IMR-90 (cell line): ENCODE measurements at regions not wholly inside any gene's neighbourhood (a gene's known extent, or its start where the extent isn't known, plus 50 kb on each side); places are given as distances from the start of the nearest gene placed in this dataset.

ENCODE experiments used
- ATAC-seq: fragments of 200-7000 bp; cut with Tn5 transposase; 2 replicates; pipeline ENCODE4 v1.9.1; 2020; ENCODE audit warnings: low read depth, mild to moderate bottlenecking, moderate library complexity
- BruUV-seq: library from RNA; stranded (reverse); fragments of 400-500 nt; replicated peaks from 2 replicates; lab custom pipeline; 2021; lab: Mats Ljungman, UMichigan
- CTCF ChIA-PET: fragments of 300-600 bp; formaldehyde crosslinking; extraction: SDS; loops from one replicate; lab custom pipeline; 2021; ENCODE audit warnings: antibody characterized with exemption; lab: Yijun Ruan, JAX
- POLR2A ChIA-PET: fragments of 300-600 bp; sonication (Branson Sonifier 250); formaldehyde crosslinking; loops from one replicate; lab custom pipeline; 2022; ENCODE audit warnings: antibody characterized with exemption; ENCODE audit not compliant: unreplicated experiment; lab: Charles Lee
- DNase-seq: peaks from one replicate; pipeline ENCODE4 v3.0.0; 2013
- H2AFZ ChIP-seq: replicated peaks from 2 replicates; pipeline ENCODE3; 2013; ENCODE audit warnings: low read length, mild to moderate bottlenecking; ENCODE audit not compliant: poor library complexity
- H2AK5ac ChIP-seq: 2 replicates; pipeline ENCODE4 v1.6.1; 2013; ENCODE audit warnings: low read depth, low read length, inconsistent platforms
- H2AK9ac ChIP-seq: replicated peaks from 2 replicates; pipeline ENCODE3; 2013; ENCODE audit warnings: mild to moderate bottlenecking, low read depth, low read length, moderate library complexity; ENCODE audit not compliant: poor library complexity
- H2BK120ac ChIP-seq: 2 replicates; pipeline ENCODE4 v1.6.1; 2013; ENCODE audit warnings: low read depth, low read length, inconsistent platforms
- H2BK15ac ChIP-seq: 3 replicates; pipeline ENCODE4 v1.6.1; 2013; ENCODE audit warnings: low read depth, low read length, inconsistent platforms
- H2BK20ac ChIP-seq: 2 replicates; pipeline ENCODE4 v1.6.1; 2013; ENCODE audit warnings: low read depth, mild to moderate bottlenecking, inconsistent platforms, low read length, moderate library complexity
- H2BK5ac ChIP-seq: 2 replicates; pipeline ENCODE4 v1.6.1; 2013; ENCODE audit warnings: mild to moderate bottlenecking, low read depth, low read length, inconsistent platforms; ENCODE audit not compliant: poor library complexity, severe bottlenecking
- H3K14ac ChIP-seq: replicated peaks from 2 replicates; pipeline ENCODE4 v1.6.1; 2013; ENCODE audit warnings: low read depth, low read length, inconsistent platforms
- H3K18ac ChIP-seq: 2 replicates; pipeline ENCODE4 v1.6.1; 2013; ENCODE audit warnings: low read depth, low read length, control low read depth
- H3K23ac ChIP-seq: 2 replicates; pipeline ENCODE4 v1.6.1; 2013; ENCODE audit warnings: low read depth, low read length, inconsistent platforms
- H3K27ac ChIP-seq: 2 replicates; pipeline ENCODE4 v1.5.1; 2013; ENCODE audit warnings: mild to moderate bottlenecking, control low read depth, low read length; ENCODE audit not compliant: insufficient read depth
- H3K27me3 ChIP-seq: 2 replicates; pipeline ENCODE4 v1.6.1; 2013; ENCODE audit warnings: low read length; ENCODE audit not compliant: control insufficient read depth, insufficient read depth
- H3K36me3 ChIP-seq: 2 replicates; pipeline ENCODE4 v1.6.1; 2013; ENCODE audit warnings: low read length, mixed read lengths; ENCODE audit not compliant: control insufficient read depth, insufficient read depth
- H3K4ac ChIP-seq: 2 replicates; pipeline ENCODE4 v1.6.1; 2013; ENCODE audit warnings: low read depth, low read length, inconsistent platforms
- H3K4me1 ChIP-seq: 2 replicates; pipeline ENCODE4 v1.6.1; 2013; ENCODE audit warnings: low read length, mixed read lengths; ENCODE audit not compliant: control insufficient read depth, insufficient read depth
- H3K4me2 ChIP-seq: 2 replicates; pipeline ENCODE4 v1.6.1; 2013; ENCODE audit warnings: low read depth, mild to moderate bottlenecking, control low read depth, low read length, moderate library complexity
- H3K4me3 ChIP-seq: 2 replicates; pipeline ENCODE4 v1.5.1; 2013; ENCODE audit warnings: low read depth, mild to moderate bottlenecking, control low read depth, low read length, moderate library complexity; ENCODE audit not compliant: insufficient read depth
- H3K56ac ChIP-seq: 2 replicates; pipeline ENCODE4 v1.6.1; 2013; ENCODE audit warnings: low read length, inconsistent platforms; ENCODE audit not compliant: insufficient read depth; ENCODE audit errors: extremely low read depth
- H3K79me1 ChIP-seq, 2 experiments: 2 replicates each; pipeline ENCODE4 v1.6.1; 2013; ENCODE audit warnings: low read length in 2 of 2, inconsistent platforms in 1 of 2, low read depth in 1 of 2
- H3K9ac ChIP-seq: 2 replicates; pipeline ENCODE4 v1.6.1; 2013; ENCODE audit warnings: low read depth, low read length, control low read depth
- H3K9me1 ChIP-seq: 2 replicates; pipeline ENCODE4 v1.6.1; 2013; ENCODE audit warnings: low read length, inconsistent platforms; ENCODE audit not compliant: insufficient read depth
- H3K9me3 ChIP-seq: 2 replicates; pipeline ENCODE4 v1.6.1; 2013; ENCODE audit warnings: low read length; ENCODE audit not compliant: control insufficient read depth, insufficient read depth
- H4K20me1 ChIP-seq: 2 replicates; pipeline ENCODE4 v1.6.1; 2013; ENCODE audit warnings: low read length, inconsistent platforms; ENCODE audit not compliant: insufficient read depth
- H4K5ac ChIP-seq: 2 replicates; pipeline ENCODE4 v1.6.1; 2013; ENCODE audit warnings: mild to moderate bottlenecking, low read depth, low read length, control low read depth
- H4K8ac ChIP-seq, 2 experiments: 2 replicates each; pipeline ENCODE4 v1.6.1; 2013; ENCODE audit warnings: low read depth in 2 of 2, low read length in 2 of 2, control low read depth in 1 of 2, inconsistent platforms in 1 of 2
- H4K91ac ChIP-seq: 2 replicates; pipeline ENCODE4 v1.6.1; 2013; ENCODE audit warnings: low read depth, low read length, inconsistent platforms; ENCODE audit not compliant: insufficient read depth
- BHLHE40 ChIP-seq: fragments of 150-350 bp; IDR thresholded peaks from 2 replicates; pipeline ENCODE4 v1.6.1; 2016; ENCODE audit warnings: mild to moderate bottlenecking, low read depth, low read length
- CEBPB ChIP-seq: IDR thresholded peaks from 2 replicates; pipeline ENCODE4 v1.6.1; 2012; ENCODE audit warnings: low read depth, low read length, improper control_type of control experiment
- RCOR1 ChIP-seq: IDR thresholded peaks from 2 replicates; pipeline ENCODE4 v1.6.1; 2012; ENCODE audit warnings: mild to moderate bottlenecking, low read length, improper control_type of control experiment; ENCODE audit not compliant: insufficient replicate concordance
- RFX5 ChIP-seq: IDR thresholded peaks from 2 replicates; pipeline ENCODE4 v1.8.0; 2012; ENCODE audit warnings: low read depth, mild to moderate bottlenecking, low read length, moderate library complexity
- WGBS, 2 experiments: methylation state at CpG; one replicate each; pipeline versions ENCODE4 v1.1.5 to v1.1.7; 2013; ENCODE audit warnings: missing lambda C conversion rate in 2 of 2; ENCODE audit not compliant: insufficient read length in 1 of 2; ENCODE audit errors: extremely low coverage in 2 of 2; 5-methylcytosine and 5-hydroxymethylcytosine counted together
- dilution Hi-C: fragments of 300-500 bp; cut with HindIII; formaldehyde crosslinking; loops from one replicate; pipeline ENCODE4 v1.14.3; 2018; ENCODE audit warnings: low sequenced_read_pairs; ENCODE audit not compliant: unreplicated experiment
- in situ Hi-C: fragments of 300-500 bp; cut with MboI; formaldehyde crosslinking; loops from 3 replicates; pipeline ENCODE4 v1.14.3; 2019; ENCODE audit warnings: low sequenced_read_pairs, inconsistent platforms, mixed read lengths
- intact Hi-C: fragments of 100-400 bp; cut with micrococcal nuclease; formaldehyde crosslinking; loops from 2 replicates; pipeline ENCODE4 v1.10.0; 2022

GRCh38 chr15:95451938-95452337, 878.6 kb upstream of the NR2F2 start:
- no peaks in the 10 kb centered on the region for H3K79me1 ChIP-seq
- intact Hi-C loops, result no loop called here
- H3K14ac ChIP-seq, result no peak overlapping the region
- H4K20me1 ChIP-seq, result no peaks in the 10 kb centered on the region
- no peaks in the 10 kb centered on the region for H3K36me3 ChIP-seq
- peaks cover 3% of the 10 kb centered on the region; the same call in 1 of the 2 replicates for H3K4me1 ChIP-seq
- no peak overlapping the region for H2AFZ ChIP-seq
- no peak overlapping the region for H3K4me2 ChIP-seq
- no peak for DNase-seq
- H4K91ac ChIP-seq, result no peak overlapping the region
- no peak overlapping the region for H2AK9ac ChIP-seq
- H3K18ac ChIP-seq, result no peak overlapping the region
- H3K9me1 ChIP-seq, result no peaks in the 10 kb centered on the region
- H2BK20ac ChIP-seq, result no peak overlapping the region
- H4K8ac ChIP-seq, result no peak overlapping the region
- in situ Hi-C loops, result no loop called here
- H2BK15ac ChIP-seq, result no peak overlapping the region
- no peak overlapping the region for H3K4ac ChIP-seq
- no peak overlapping the region for H3K27ac ChIP-seq
- no peak overlapping the region for H2BK120ac ChIP-seq
- dilution Hi-C loops, result no loop called here
- no peak overlapping the region for H3K9ac ChIP-seq
- no peak overlapping the region for H4K5ac ChIP-seq
- ChIA-PET POLR2A (no interaction called here), CTCF (no interaction called here)
- no TSS peak for BruUV-seq
- no peaks in the 10 kb centered on the region for H3K9me3 ChIP-seq
- ATAC-seq, result no peak
- no peaks in the 10 kb centered on the region for H3K27me3 ChIP-seq
- WGBS, 2 experiments, result no CpG with 5 or more reads among the region's 1 CpG
- H2BK5ac ChIP-seq, result no peak overlapping the region
- no peak overlapping the region for H3K4me3 ChIP-seq
- H3K23ac ChIP-seq, result no peak overlapping the region
- TF ChIP-seq RCOR1 (no peak), CEBPB (no peak), RFX5 (no peak), BHLHE40 (no peak)
- H3K56ac ChIP-seq, result no peak overlapping the region
- H2AK5ac ChIP-seq, result no peak overlapping the region
